ENCODE measurements at regions not wholly inside any gene's neighbourhood (a gene's known extent, or its start where the extent isn't known, plus 50 kb on each side); places are given as distances from the start of the nearest gene placed in this dataset.

GRCh38 chr20:60085551-60086132 lies 127.4 kb downstream of the CDH26 start:
- H3K4me3 Mint-ChIP-seq = no peak overlapping the region
- H3K27me3 ChIP-seq (ENCODE audit: control insufficient read depth, insufficient read depth, low read length, poor library complexity, severe bottlenecking) = no peaks in the 10 kb centered on the region
- peaks cover 14% of the 10 kb centered on the region for H3K27me3 Mint-ChIP-seq (ENCODE audit: insufficient read depth)
- H3K4me1 ChIP-seq (ENCODE audit: control insufficient read depth, insufficient read depth, low read length) = no peaks in the 10 kb centered on the region
- H3K9ac ChIP-seq (ENCODE audit: extremely low read depth, low read length, poor library complexity, severe bottlenecking) = no peak overlapping the region
- no peaks in the 10 kb centered on the region for H3K9me3 Mint-ChIP-seq
- TF ChIP-seq, protein P1, sequence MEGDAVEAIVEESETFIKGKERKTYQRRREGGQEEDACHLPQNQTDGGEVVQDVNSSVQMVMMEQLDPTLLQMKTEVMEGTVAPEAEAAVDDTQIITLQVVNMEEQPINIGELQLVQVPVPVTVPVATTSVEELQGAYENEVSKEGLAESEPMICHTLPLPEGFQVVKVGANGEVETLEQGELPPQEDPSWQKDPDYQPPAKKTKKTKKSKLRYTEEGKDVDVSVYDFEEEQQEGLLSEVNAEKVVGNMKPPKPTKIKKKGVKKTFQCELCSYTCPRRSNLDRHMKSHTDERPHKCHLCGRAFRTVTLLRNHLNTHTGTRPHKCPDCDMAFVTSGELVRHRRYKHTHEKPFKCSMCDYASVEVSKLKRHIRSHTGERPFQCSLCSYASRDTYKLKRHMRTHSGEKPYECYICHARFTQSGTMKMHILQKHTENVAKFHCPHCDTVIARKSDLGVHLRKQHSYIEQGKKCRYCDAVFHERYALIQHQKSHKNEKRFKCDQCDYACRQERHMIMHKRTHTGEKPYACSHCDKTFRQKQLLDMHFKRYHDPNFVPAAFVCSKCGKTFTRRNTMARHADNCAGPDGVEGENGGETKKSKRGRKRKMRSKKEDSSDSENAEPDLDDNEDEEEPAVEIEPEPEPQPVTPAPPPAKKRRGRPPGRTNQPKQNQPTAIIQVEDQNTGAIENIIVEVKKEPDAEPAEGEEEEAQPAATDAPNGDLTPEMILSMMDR (conservative IDR thresholded peaks at IDR 0.05) = peak; percentile 62
- H3K36me3 ChIP-seq (ENCODE audit: control insufficient read depth, insufficient read depth, low read length) = no peaks in the 10 kb centered on the region
- no peaks in the 10 kb centered on the region for H3K36me3 Mint-ChIP-seq (ENCODE audit: low read depth)
- H3K27ac ChIP-seq (ENCODE audit: low read depth, low read length) = no peak overlapping the region
- H3K4me3 ChIP-seq (ENCODE audit: low read length) = no peak overlapping the region
- H3K9me3 ChIP-seq (ENCODE audit: control insufficient read depth, low read length) = no peaks in the 10 kb centered on the region
- DNase-seq = peak; percentile 73
- no peaks in the 10 kb centered on the region for H3K4me1 Mint-ChIP-seq
- H3K27ac Mint-ChIP-seq = no peak overlapping the region
- 75 to 84% methylated on average over 6 to 9 of the region's 9 CpGs for WGBS, 2 experiments (ENCODE audit: insufficient coverage in 1 of 2, insufficient read length in 1 of 2)

DNA sequence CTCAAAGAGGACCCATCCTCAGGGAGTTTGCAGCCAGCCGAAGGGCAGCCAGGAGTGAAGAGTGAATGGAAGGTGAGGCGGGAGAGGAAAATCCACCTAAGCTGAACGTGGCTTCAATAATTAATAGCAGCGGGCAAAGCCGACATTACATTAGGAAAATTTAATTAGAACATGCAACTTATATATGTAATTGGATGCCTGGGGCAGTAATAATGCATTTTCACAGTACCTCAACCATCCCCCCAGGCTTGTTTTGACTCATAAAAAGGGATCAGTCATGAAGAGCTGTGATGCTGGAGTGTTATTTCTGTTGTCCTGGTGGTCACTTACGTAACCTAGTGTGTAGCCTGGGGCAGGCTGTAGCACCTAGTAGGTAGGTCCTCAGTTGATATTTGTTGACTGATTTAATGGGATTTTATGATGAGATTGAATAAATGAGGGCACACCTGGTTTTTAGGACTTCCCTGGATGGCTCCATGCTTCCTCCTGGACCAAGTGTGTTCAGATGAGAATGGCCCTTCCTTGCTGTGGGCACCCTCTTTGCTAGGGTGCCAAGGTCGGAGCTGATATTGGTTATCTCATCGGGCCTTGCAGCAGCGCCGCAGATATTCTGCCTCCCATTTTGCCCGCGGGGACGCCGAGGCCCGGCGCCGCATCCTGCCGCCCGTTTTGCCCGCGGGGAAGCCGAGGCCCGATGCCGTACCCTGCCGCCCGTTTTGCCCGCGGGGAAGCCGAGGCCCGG lies 128.8 kb downstream of the CDH26 start:
- no peak for DNase-seq
- WGBS, 2 experiments (ENCODE audit: insufficient coverage in 1 of 2, insufficient read length in 1 of 2) = 93 to 100% methylated on average over 4 to 21 of the region's 30 CpGs
- TF ChIP-seq, protein P1 (conservative IDR thresholded peaks at IDR 0.05) = no peak
- peaks cover 18% of the 10 kb centered on the region for H3K27me3 Mint-ChIP-seq (ENCODE audit: insufficient read depth)
- no peak overlapping the region for H3K27ac ChIP-seq (ENCODE audit: low read depth, low read length)
- H3K36me3 ChIP-seq (ENCODE audit: control insufficient read depth, insufficient read depth, low read length) = no peaks in the 10 kb centered on the region
- peaks cover 4% of the 10 kb centered on the region for H3K9me3 Mint-ChIP-seq
- H3K27ac Mint-ChIP-seq = no peak overlapping the region
- H3K4me1 ChIP-seq (ENCODE audit: control insufficient read depth, insufficient read depth, low read length) = no peaks in the 10 kb centered on the region
- H3K4me3 Mint-ChIP-seq = no peak overlapping the region
- H3K36me3 Mint-ChIP-seq (ENCODE audit: low read depth) = no peaks in the 10 kb centered on the region
- H3K4me3 ChIP-seq (ENCODE audit: low read length) = no peak overlapping the region
- no peaks in the 10 kb centered on the region for H3K4me1 Mint-ChIP-seq
- H3K27me3 ChIP-seq (ENCODE audit: control insufficient read depth, insufficient read depth, low read length, poor library complexity, severe bottlenecking) = no peaks in the 10 kb centered on the region
- H3K9ac ChIP-seq (ENCODE audit: extremely low read depth, low read length, poor library complexity, severe bottlenecking) = no peak overlapping the region
- no peaks in the 10 kb centered on the region for H3K9me3 ChIP-seq (ENCODE audit: control insufficient read depth, low read length)

GRCh38 chr20:60087563-60088105 lies 129.4 kb downstream of the CDH26 start:
- peaks cover 18% of the 10 kb centered on the region for H3K27me3 Mint-ChIP-seq (ENCODE audit: insufficient read depth)
- no peak overlapping the region for H3K27ac Mint-ChIP-seq
- H3K9ac ChIP-seq (ENCODE audit: extremely low read depth, low read length, poor library complexity, severe bottlenecking) = no peak overlapping the region
- TF ChIP-seq, protein P1 (conservative IDR thresholded peaks at IDR 0.05) = no peak
- no peaks in the 10 kb centered on the region for H3K36me3 ChIP-seq (ENCODE audit: control insufficient read depth, insufficient read depth, low read length)
- H3K4me1 ChIP-seq (ENCODE audit: control insufficient read depth, insufficient read depth, low read length) = no peaks in the 10 kb centered on the region
- 90 to 98% methylated on average over 15 to 54 of the region's 60 CpGs for WGBS, 2 experiments (ENCODE audit: insufficient coverage in 1 of 2, insufficient read length in 1 of 2)
- H3K4me3 ChIP-seq (ENCODE audit: low read length) = no peak overlapping the region
- H3K27ac ChIP-seq (ENCODE audit: low read depth, low read length) = no peak overlapping the region
- no peak overlapping the region for H3K4me3 Mint-ChIP-seq
- H3K4me1 Mint-ChIP-seq = no peaks in the 10 kb centered on the region
- no peak for DNase-seq
- H3K27me3 ChIP-seq (ENCODE audit: control insufficient read depth, insufficient read depth, low read length, poor library complexity, severe bottlenecking) = no peaks in the 10 kb centered on the region
- peaks cover 2% of the 10 kb centered on the region for H3K36me3 Mint-ChIP-seq (ENCODE audit: low read depth)
- H3K9me3 Mint-ChIP-seq = peaks cover 11% of the 10 kb centered on the region
- H3K9me3 ChIP-seq (ENCODE audit: control insufficient read depth, low read length) = no peaks in the 10 kb centered on the region

All from endodermal cell (in vitro differentiated cells).